Brain microvascular endothelial cell (primary cell): ENCODE measurements at regions not wholly inside any gene's neighbourhood (a gene's known extent, or its start where the extent isn't known, plus 50 kb on each side); places are given as distances from the start of the nearest gene placed in this dataset.
"Not testable (repeated sequence)": the region's sequence is repeated elsewhere in the genome, so short reads cannot be mapped to it uniquely, and the experiment has no call there.

Experiments used
- DNase-seq: peaks from one replicate; pipeline ENCODE4 v3.0.0-alpha.2; 2020
- H3K27ac ChIP-seq: fragments of 250-450 bp; sonication (Bioruptor Pico); 2 replicates; pipeline ENCODE4 v1.5.1; 2020; ENCODE audit warnings: mild to moderate bottlenecking, moderate library complexity
- H3K27me3 ChIP-seq: fragments of 250-450 bp; sonication (Bioruptor Pico); replicated peaks from 2 replicates; pipeline ENCODE4 v1.5.1; 2020; ENCODE audit warnings: mild to moderate bottlenecking
- H3K36me3 ChIP-seq: fragments of 250-450 bp; sonication (Bioruptor Pico); replicated peaks from 2 replicates; pipeline ENCODE4 v1.5.1; 2020; ENCODE audit warnings: mild to moderate bottlenecking
- H3K4me3 ChIP-seq: 2 replicates; pipeline ENCODE4 v1.5.1; 2011; ENCODE audit warnings: low read depth, mild to moderate bottlenecking, control low read depth, low read length, moderate library complexity
- CTCF ChIP-seq: IDR thresholded peaks from 2 replicates; pipeline ENCODE4 v1.5.1; 2011; ENCODE audit warnings: low read depth, mild to moderate bottlenecking, moderate library complexity, low read length, control low read depth, inconsistent platforms; ENCODE audit errors: missing control alignments
- in situ Hi-C: cut with HindIII; loops from 2 replicates; pipeline ENCODE4 v1.10.0; 2017; ENCODE audit warnings: low sequenced_read_pairs, low pct_ligation_motif_present

- Histone ChIP-seq H3K36me3 (no peaks in the 10 kb centered on the region), H3K27me3 (no peaks in the 10 kb centered on the region), H3K27ac (no peak overlapping the region), H3K4me3 (no peak overlapping the region)
- TF ChIP-seq CTCF = no peak
- no peak for DNase-seq
- in situ Hi-C loops = no loop called here
These were observed 230.9 kb upstream of the FSIP2 start for GRCh38 chr2:185507719-185508118.

GRCh38 chr2:185510060-185510459 lies 228.5 kb upstream of the FSIP2 start:
- H3K27me3 ChIP-seq = no peaks in the 10 kb centered on the region
- no peaks in the 10 kb centered on the region for H3K36me3 ChIP-seq
- no peak for DNase-seq
- in situ Hi-C loops = no loop called here
- no peak for TF ChIP-seq CTCF
- no peak overlapping the region for H3K4me3 ChIP-seq
- no peak overlapping the region for H3K27ac ChIP-seq

GRCh38 chr2:185511925-185512324 lies 226.7 kb upstream of the FSIP2 start:
- H3K27me3 ChIP-seq = no peaks in the 10 kb centered on the region
- no peaks in the 10 kb centered on the region for H3K36me3 ChIP-seq
- H3K27ac ChIP-seq = no peak overlapping the region
- in situ Hi-C loops = no loop called here
- TF ChIP-seq CTCF = no peak
- H3K4me3 ChIP-seq = no peak overlapping the region
- DNase-seq = no peak

- peak; percentile 19 for TF ChIP-seq CTCF
These were observed 216.1 kb upstream of the FSIP2 start for GRCh38 chr2:185522472-185522871.

GRCh38 chr2:185524242-185524641 lies 214.4 kb upstream of the FSIP2 start:
- H3K4me3 ChIP-seq, H3K36me3 ChIP-seq, in situ Hi-C loops, DNase-seq, H3K27ac ChIP-seq, H3K27me3 ChIP-seq: not testable (repeated sequence)

More at GRCh38 chr2:185522472-185522871, 216.1 kb upstream of the FSIP2 start:
- no peak for DNase-seq
- H3K27ac ChIP-seq = no peak overlapping the region
- in situ Hi-C loops = no loop called here
- no peaks in the 10 kb centered on the region for H3K36me3 ChIP-seq
- no peak overlapping the region for H3K4me3 ChIP-seq
- no peaks in the 10 kb centered on the region for H3K27me3 ChIP-seq

- no peak for TF ChIP-seq CTCF
- H3K4me3 ChIP-seq = no peak overlapping the region
- in situ Hi-C loops = no loop called here
- no peak for DNase-seq
- no peak overlapping the region for H3K27ac ChIP-seq
- H3K36me3 ChIP-seq = no peaks in the 10 kb centered on the region
- H3K27me3 ChIP-seq = no peaks in the 10 kb centered on the region
These were observed 212.4 kb upstream of the FSIP2 start for GRCh38 chr2:185526161-185526560.
